ENCODE measurements at regions not wholly inside any gene's neighbourhood (a gene's known extent, or its start where the extent isn't known, plus 50 kb on each side); places are given as distances from the start of the nearest gene placed in this dataset.
"Not testable (repeated sequence)": the region's sequence is repeated elsewhere in the genome, so short reads cannot be mapped to it uniquely, and the experiment has no call there.

- DNase-seq (ENCODE audit: low read depth in 2 of 2), result no peak
These were observed 153.6 kb downstream of the SHANK2 start for GRCh38 chr11:71098776-71099175.

DNA sequence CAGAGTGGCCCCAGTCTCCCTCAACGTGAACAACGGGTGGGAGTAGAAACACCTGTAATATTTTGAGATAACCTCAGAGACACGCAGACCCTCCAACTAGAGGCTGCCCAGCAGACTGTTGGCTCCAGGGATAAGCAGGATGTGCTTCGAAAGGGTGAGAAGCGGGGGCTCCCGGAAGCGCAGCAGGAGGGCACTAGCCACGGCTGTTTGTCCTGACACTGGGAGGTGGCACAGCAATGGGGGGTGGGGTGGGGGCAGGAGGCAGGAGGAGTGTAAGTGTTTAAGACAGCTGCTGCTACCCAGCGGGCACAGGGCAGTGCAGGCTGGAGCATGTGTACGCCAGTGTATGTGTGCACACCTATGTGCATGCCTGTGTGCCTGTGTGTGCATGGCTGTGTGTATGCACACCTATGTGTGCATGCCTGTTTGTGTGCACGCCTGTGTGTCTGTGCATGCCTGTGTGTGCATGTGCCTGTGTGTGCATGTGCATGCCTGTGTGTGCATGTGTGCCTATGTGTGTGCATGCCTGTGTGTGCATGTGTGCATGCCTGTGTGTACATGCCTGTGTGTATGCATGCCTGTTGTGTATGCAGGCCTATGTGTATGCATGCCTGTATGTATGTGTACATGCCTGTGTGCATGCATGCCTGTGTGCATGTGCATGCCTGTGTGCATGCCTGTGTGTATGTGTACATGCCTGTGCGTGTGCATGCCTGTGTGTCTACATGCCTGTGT, 154.7 kb downstream of the SHANK2 start:
- DNase-seq (ENCODE audit: low read depth in 2 of 2), result no peak

DNA sequence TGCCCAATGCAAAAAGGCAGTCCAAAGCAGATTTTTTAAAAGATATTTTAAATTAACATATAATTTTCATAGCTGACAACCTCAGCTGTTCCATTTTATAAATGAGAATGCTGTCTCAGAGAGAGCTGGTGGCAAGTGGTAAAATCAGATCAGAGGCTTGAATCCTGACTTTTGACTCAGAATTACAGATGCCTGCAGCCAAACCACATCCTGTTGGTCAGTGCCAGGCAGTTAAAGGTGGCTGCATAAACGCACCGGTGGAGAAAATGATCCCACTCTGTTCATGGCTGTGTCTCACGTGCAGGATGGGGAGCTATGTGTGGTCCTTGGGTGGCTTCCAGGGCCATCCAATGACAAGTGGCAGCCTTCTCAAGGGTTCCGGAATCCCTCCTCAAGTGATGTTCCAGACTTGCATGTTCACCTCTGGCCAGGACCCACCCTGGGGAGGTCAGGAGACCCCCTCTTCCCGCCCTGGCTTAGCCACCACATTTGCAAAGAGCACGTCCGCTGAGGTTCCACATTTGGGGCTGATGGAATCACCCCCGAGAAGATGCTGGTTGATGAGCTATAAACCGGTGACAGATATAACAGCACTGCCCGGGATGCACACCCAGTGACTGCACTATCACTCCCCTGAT, 155.5 kb downstream of the SHANK2 start:
- DNase-seq (ENCODE audit: low read depth in 2 of 2), result no peak

DNA sequence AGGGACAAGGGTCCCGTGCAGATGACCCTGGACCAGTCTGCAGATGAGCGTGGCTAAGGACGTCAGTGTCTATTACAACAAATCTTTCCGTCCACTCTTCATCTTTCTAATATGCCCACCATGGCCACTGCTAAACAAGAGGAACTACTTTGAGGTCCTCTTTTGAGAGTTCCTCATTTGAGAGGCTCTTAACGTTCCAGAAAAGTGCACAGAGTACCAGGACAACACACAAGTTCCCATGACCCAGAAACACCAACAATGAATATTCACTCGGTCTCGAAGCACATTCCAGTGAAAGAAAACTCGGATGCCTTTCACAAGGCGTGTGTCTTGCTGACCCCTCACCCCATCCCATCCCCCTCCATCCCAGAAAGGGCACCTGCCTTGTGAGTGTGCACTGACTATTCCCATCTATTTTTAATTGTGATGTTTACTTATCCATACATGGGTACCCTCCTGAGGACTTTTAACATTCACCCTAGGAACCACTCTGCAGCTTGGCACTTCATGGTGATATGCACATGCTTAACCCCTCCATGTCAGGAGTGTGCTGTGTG, 157.0 kb downstream of the SHANK2 start:
- no peak for DNase-seq (ENCODE audit: low read depth in 2 of 2)

DNA sequence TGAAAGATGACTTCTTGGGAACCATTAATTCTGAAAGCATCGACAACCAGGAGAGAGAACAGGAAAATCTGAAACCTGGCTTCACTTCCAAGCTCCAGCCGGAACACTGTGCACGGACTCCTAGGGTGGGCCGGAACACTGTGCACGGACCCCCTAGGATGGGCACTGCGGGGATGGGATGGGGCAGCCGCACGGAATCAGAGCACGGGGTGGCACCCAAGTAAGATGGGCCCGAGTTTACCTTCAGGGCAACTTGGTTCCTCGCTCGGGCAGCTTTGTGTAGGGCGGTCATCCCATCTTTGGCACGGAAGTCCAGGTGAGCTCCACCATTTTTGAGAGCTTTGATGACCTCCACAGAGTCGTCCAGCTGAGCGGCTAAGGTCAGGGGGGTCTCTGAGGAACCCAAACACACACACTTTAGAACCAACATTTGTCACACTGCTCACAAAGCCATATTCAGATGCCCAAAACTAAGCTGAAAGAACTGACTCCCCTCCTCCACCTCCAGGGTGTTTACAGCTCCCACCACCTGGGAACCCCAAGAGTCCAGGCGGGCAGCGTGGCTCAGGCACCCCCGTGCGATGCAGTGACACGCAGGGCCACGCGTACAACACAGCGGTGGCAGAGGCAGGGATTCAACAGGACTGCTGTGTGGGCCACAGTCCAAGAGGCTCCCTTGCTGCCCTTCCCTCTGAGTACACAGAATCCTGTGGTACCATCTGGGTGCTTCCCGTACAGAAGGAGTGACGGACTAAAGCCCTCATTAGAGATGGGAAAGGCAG, 157.9 kb downstream of the SHANK2 start:
- DNase-seq (ENCODE audit: low read depth in 2 of 2), result no peak

DNA sequence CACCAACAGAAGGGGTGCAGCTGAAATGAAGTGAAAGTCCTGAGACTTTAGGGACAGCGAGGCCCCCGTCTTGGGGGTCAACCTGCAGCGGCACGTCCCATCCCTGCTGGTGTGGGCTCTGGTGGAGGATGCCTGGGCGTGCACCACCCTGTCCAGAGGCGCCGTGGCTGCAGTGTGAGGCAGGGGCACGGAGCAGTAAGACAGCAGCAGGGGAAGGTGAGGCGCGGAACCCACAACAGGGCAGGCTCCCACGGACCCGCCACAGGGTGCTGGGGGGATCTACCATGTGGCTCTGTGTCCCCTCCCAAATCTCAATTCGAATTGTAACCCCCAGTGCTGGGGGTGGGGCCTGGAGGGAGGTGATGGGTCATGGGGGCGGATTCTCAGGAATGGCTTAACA, 158.6 kb downstream of the SHANK2 start:
- DNase-seq (ENCODE audit: low read depth in 2 of 2), result no peak

GRCh38 chr11:71091506-71092265, 160.7 kb downstream of the SHANK2 start:
- no peak for DNase-seq (ENCODE audit: low read depth in 2 of 2)

DNA sequence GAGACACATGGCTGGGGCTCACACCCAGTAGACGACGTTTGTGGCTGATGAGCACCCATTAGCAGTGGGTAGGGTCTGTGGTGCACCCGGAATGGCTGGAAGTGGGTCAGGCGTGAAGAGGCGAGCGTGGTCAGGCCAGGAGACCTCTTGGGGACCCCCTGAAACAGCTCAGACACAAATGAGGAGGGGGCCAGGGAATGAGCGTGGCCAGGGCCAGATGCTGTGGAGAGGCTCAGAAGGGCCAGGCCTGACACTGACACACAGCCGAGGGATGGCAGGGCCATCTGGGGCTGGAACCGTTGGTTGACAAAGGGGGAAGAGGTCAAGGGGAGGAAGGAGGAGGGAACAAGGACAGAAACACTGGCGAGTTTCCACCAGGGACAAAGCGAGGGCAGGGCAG, 162.8 kb downstream of the SHANK2 start:
- DNase-seq (ENCODE audit: low read depth in 2 of 2), result no peak

- DNase-seq (ENCODE audit: low read depth in 2 of 2), result not testable (repeated sequence)
These were observed 163.8 kb downstream of the SHANK2 start for GRCh38 chr11:71088314-71089215.

DNA sequence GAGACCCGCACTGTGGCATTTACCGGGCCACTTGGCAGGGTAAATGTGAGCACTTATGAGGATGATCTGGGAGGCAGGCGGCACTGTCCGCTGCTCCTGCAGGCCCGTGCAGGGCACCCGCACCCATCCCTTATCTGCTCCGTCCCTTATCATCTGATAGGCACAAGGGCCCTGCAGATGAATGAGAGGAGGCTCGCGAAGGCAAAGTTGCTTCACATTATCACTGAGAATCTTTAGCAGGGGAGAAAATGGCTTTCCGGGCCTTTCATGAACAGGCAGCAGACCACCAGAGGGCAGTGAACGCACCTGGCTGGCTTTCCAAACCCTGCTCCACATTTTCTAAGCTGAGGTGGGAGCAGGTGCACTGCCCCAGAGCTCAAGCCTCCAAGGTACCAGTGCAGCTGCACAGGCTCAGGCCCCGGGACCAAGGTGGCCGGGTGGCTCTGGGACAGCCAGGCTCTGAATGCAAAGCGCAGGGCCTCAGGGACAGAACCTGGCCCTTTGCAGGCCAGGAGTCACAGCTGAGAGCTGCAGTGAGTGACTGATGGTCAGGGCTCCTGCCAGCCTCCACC, 165.6 kb downstream of the SHANK2 start:
- no peak for DNase-seq (ENCODE audit: low read depth in 2 of 2)

DNA sequence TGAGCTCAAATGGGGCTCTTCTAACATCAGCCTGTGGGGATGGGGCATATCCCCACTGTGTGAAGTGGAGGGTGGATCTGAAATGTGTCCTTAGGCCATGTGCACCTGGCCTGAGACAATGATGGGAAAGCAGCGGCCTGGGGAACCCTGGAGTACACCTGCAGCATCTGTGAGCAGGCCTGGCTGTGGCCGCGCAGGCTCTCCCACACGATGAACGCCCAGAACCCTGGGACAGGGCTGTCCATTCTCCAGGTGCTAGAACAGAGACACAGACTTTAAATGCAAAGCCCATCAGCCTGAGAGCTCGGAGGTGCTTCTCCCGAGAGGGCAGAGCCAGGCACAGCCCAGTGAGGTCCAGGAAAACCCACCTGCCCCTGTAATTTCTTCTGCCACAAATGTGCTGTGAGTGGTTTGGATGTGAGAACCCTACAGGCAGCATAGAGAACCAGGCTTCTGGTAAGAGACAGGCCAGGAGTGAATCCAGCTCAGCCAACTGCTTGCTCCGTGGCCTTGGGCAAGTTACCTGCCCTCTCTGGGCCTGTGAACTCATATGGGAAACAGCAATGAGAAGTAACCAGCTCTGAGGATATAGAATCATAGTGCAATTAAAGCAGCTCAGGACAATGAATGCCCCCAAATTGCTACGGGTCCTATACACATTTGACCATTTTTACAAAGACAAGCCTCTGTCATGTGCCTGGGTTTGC, 167.9 kb downstream of the SHANK2 start:
- no peak for DNase-seq (ENCODE audit: low read depth in 2 of 2)

DNA sequence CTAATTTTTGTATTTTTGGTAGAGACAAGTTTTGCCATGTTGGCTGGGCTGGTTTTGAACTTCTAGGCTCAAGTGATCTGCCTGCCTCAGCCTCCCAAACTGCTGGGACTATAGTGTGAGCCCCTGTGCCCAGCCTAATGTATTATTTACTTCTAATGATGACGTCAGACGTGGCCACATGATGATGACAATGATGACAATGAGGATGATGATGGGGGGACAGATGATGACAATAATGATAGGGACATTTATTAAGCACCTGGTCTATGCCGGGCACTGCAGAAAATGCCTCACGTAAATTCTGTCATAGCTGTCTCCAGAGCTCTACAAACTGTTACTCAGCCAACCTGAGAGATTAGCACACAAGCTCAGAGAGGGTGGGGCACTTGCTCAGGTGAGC, 169.3 kb downstream of the SHANK2 start:
- no peak for DNase-seq (ENCODE audit: low read depth in 2 of 2)

- no peak for DNase-seq (ENCODE audit: low read depth in 2 of 2)
These were observed 169.9 kb downstream of the SHANK2 start for GRCh38 chr11:71082454-71082853.

- no peak for DNase-seq (ENCODE audit: low read depth in 2 of 2)
These were observed 170.6 kb downstream of the SHANK2 start for GRCh38 chr11:71081704-71082230.

GRCh38 chr11:71080239-71081097, 171.9 kb downstream of the SHANK2 start:
- DNase-seq (ENCODE audit: low read depth in 2 of 2), result peak; percentile 13 to 59

DNA sequence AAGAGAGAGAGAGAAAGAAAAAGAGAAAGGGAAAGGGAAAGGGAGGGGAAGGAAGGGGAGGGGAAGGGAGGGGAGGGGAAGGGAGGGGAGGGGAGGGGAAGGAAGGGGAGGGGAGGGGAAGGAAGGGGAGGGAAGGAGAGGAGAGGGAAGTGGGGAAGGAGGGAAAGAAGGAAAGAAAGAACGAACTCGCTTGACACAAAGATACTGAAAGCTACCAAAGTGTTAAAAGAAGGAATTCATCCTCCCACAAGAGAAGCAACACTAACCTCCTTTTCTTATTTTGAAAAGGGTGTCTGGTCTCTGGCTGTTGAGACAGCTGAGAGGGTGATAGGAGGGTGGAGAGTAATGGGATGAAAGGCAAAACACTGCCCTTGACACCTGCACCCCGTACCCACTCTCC, 172.6 kb downstream of the SHANK2 start:
- DNase-seq (ENCODE audit: low read depth in 2 of 2), result no peak

GRCh38 chr11:71078482-71078881, 173.9 kb downstream of the SHANK2 start:
- DNase-seq (ENCODE audit: low read depth in 2 of 2), result no peak

DNA sequence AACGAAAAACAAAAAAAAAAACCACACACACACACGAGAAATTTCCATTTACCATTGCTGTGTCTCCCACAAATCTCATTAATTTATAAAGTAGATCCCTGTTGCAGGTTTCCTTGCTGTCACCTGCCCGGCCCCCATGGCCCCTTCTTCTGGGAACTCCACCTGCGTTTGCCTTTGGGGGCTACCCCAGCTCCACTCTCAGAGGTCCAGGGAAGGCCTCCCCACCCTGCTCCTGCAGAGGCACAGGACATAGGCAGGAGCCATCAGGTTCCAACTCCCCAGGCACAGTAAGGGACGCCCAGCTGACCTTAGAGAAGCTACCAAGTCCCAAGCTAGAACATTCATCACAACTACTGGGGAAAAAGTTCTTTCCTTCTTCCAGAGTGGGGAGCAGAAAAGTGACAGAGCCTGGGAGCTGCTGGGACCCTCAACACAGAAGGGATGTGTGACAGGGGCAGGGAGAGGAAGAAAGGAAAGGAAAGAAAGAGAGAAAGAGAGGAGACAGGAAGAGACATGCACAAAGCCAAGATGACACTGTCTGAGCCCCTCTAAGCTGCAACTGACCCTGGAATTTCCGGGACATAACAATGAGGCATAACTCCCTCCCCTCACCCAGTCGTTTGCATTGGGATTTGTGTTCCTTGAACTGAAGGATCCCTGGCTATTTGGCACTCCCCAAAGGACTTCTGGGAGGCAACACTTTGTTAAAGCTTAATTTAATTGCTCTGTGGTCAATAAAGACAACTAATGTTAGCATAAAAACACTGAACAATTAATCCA, 175.7 kb downstream of the SHANK2 start:
- no peak for DNase-seq (ENCODE audit: low read depth in 2 of 2)

Data from stimulated activated CD4-positive, alpha-beta T cell treated with anti-CD3 and anti-CD28 coated beads, Interleukin-12 subunit alpha, Interleukin-12 subunit beta, amount 100 ng/mL, for 24 hours (primary cell).